GM12874 (cell line): ENCODE measurements at regions not wholly inside any gene's neighbourhood (a gene's known extent, or its start where the extent isn't known, plus 50 kb on each side); places are given as distances from the start of the nearest gene placed in this dataset.

ENCODE experiments used
- CTCF ChIP-seq: IDR thresholded peaks from 2 replicates; pipeline ENCODE4 v1.5.1; 2011; ENCODE audit warnings: low read depth, mild to moderate bottlenecking, control low read depth, low read length, moderate library complexity; ENCODE audit not compliant: insufficient read depth

- TF ChIP-seq CTCF, result no peak
Measured at GRCh38 chr5:72600391-72600981, 93.3 kb upstream of the ZNF366 start.

- no peak for TF ChIP-seq CTCF
Measured at GRCh38 chr5:72599519-72600370, 92.5 kb upstream of the ZNF366 start.

- no peak for TF ChIP-seq CTCF
Measured at GRCh38 chr5:72599065-72599433, 91.8 kb upstream of the ZNF366 start.

- no peak for TF ChIP-seq CTCF
Measured at GRCh38 chr5:72598401-72599064, 91.3 kb upstream of the ZNF366 start.

GRCh38 chr5:72597456-72597948 is 90.3 kb upstream of the ZNF366 start:
- TF ChIP-seq CTCF, result no peak

GRCh38 chr5:72596956-72597355 is 89.7 kb upstream of the ZNF366 start:
- TF ChIP-seq CTCF, result no peak

GRCh38 chr5:72588640-72589039 is 81.4 kb upstream of the ZNF366 start:
- TF ChIP-seq CTCF, result no peak
